Neural progenitor cell (in vitro differentiated cells): ENCODE measurements at regions not wholly inside any gene's neighbourhood (a gene's known extent, or its start where the extent isn't known, plus 50 kb on each side); places are given as distances from the start of the nearest gene placed in this dataset.

Experiments
- CTCF ChIP-seq: fragments of 200-600 bp; sonication (generic); IDR thresholded peaks from 2 replicates; pipeline ENCODE4 v1.5.1; 2017; ENCODE audit warnings: antibody characterized with exemption, mild to moderate bottlenecking
- EZH2 ChIP-seq: fragments of 200-600 bp; sonication (generic); IDR thresholded peaks from 2 replicates; pipeline ENCODE4 v1.6.1; 2017; ENCODE audit warnings: antibody characterized with exemption, mild to moderate bottlenecking, moderate library complexity

- TF ChIP-seq CTCF (no peak), EZH2 (no peak)
These were observed 96.4 kb upstream of the VLDLR start for GRCh38 chr9:2525147-2525546.
